SK-N-SH (cell line): ENCODE measurements at regions not wholly inside any gene's neighbourhood (a gene's known extent, or its start where the extent isn't known, plus 50 kb on each side); places are given as distances from the start of the nearest gene placed in this dataset.

Experiments
- CTCF ChIA-PET: fragments of 300-600, 350-600 bp; formaldehyde crosslinking; extraction: SDS; loops from one replicate; lab custom pipeline; 2021; lab: Yijun Ruan, JAX
- POLR2A ChIA-PET: fragments of 350-600 bp; sonication (Branson Sonifier 250); formaldehyde crosslinking; extraction: SDS; loops from one replicate; lab custom pipeline; 2020; ENCODE audit warnings: antibody characterized with exemption, inconsistent platforms; lab: Yijun Ruan, JAX
- DNase-seq: peaks from one replicate; pipeline ENCODE4 v3.0.0; 2012
- H2AFZ ChIP-seq: fragments of 200-600 bp; sonication (generic); 2 replicates; pipeline ENCODE4 v1.8.1; 2016; ENCODE audit warnings: antibody characterized with exemption, mild to moderate bottlenecking, low read depth
- H3F3A ChIP-seq: fragments of 200-600 bp; sonication (generic); replicated peaks from 2 replicates; pipeline ENCODE3; 2016; ENCODE audit warnings: antibody characterized with exemption, mild to moderate bottlenecking; ENCODE audit not compliant: insufficient read depth
- H3K27ac ChIP-seq, 2 experiments: fragments of 200-500 bp in 1 of 2; fragments of 200-600 bp in 1 of 2; sonication (Bioruptor generic) in 1 of 2; sonication (generic), shearing (Covaris generic) in 1 of 2; 2 replicates each; pipeline versions ENCODE4 v1.5.1 to v1.6.1; 2014 to 2016; ENCODE audit warnings: low read depth in 2 of 2, inconsistent platforms in 1 of 2, low read length in 1 of 2, mild to moderate bottlenecking in 1 of 2, mixed read lengths in 1 of 2
- H3K27me3 ChIP-seq: fragments of 200-600 bp; sonication (generic), shearing (Covaris generic); 2 replicates; pipeline ENCODE4 v1.6.1; 2016; ENCODE audit warnings: mixed run types; ENCODE audit not compliant: insufficient read depth
- H3K36me3 ChIP-seq, 2 experiments: fragments of 200-500 bp in 1 of 2; fragments of 200-600 bp in 1 of 2; sonication (Bioruptor generic) in 1 of 2; sonication (generic) in 1 of 2; replicated peaks in 1 of 2; 2 replicates each; pipeline versions ENCODE3 to v1.5.1; 2014 to 2016; ENCODE audit warnings: low read length in 1 of 2, mild to moderate bottlenecking in 1 of 2; ENCODE audit not compliant: insufficient read depth in 2 of 2, control insufficient read depth in 1 of 2
- H3K4me1 ChIP-seq, 2 experiments: fragments of 200-500 bp in 1 of 2; fragments of 200-600 bp in 1 of 2; sonication (Bioruptor generic) in 1 of 2; sonication (generic), shearing (Covaris generic) in 1 of 2; 2 replicates each; pipeline versions ENCODE4 v1.5.1 to v1.6.1; 2014 to 2016; ENCODE audit warnings: low read depth in 1 of 2, low read length in 1 of 2, mixed run types in 1 of 2; ENCODE audit not compliant: insufficient read depth in 2 of 2, control insufficient read depth in 1 of 2
- H3K4me2 ChIP-seq: fragments of 200-600 bp; sonication (generic), shearing (Covaris generic); 2 replicates; pipeline ENCODE4 v1.6.1; 2017; ENCODE audit warnings: mixed run types
- H3K4me3 ChIP-seq, 2 experiments: fragments of 200-500 bp in 1 of 2; fragments of 200-600 bp in 1 of 2; sonication (Bioruptor generic) in 1 of 2; sonication (generic), shearing (Covaris generic) in 1 of 2; 2 replicates each; pipeline versions ENCODE4 v1.5.1 to v1.8.1; 2014 to 2016; ENCODE audit warnings: low read depth in 2 of 2, inconsistent platforms in 1 of 2, low read length in 1 of 2, mild to moderate bottlenecking in 1 of 2, mixed read lengths in 1 of 2, moderate library complexity in 1 of 2
- H3K79me2 ChIP-seq: fragments of 200-600 bp; sonication (generic); 2 replicates; pipeline ENCODE4 v1.8.1; 2017; ENCODE audit warnings: mild to moderate bottlenecking; ENCODE audit not compliant: insufficient read depth
- H3K9ac ChIP-seq: fragments of 200-600 bp; sonication (generic); 2 replicates; pipeline ENCODE4 v1.6.1; 2017; ENCODE audit warnings: mixed run types
- H3K9me2 ChIP-seq: fragments of 200-600 bp; sonication (generic); 2 replicates; pipeline ENCODE4 v1.6.1; 2017; ENCODE audit warnings: mixed run types
- H3K9me3 ChIP-seq: fragments of 200-600 bp; sonication (generic); 2 replicates; pipeline ENCODE4 v1.6.1; 2017; ENCODE audit warnings: mixed run types, mild to moderate bottlenecking, moderate library complexity
- H4K20me1 ChIP-seq: fragments of 200-600 bp; sonication (generic); 2 replicates; pipeline ENCODE4 v1.6.1; 2017; ENCODE audit warnings: mild to moderate bottlenecking, mixed run types; ENCODE audit not compliant: insufficient read depth
- ELF1 ChIP-seq: IDR thresholded peaks from 2 replicates; pipeline ENCODE4 v1.4.0; 2012
- FOSL2 ChIP-seq: IDR thresholded peaks from 2 replicates; pipeline ENCODE4 v1.4.0; 2012; ENCODE audit warnings: low read depth, mild to moderate bottlenecking, moderate library complexity, borderline replicate concordance
- FOXJ3 ChIP-seq: sonication (generic); formaldehyde crosslinking; IDR thresholded peaks from 2 replicates; pipeline ENCODE4 v1.5.1; 2020; ENCODE audit warnings: mild to moderate bottlenecking, missing genetic modification reagents
- GABPA ChIP-seq: IDR thresholded peaks from 2 replicates; pipeline ENCODE4 v1.4.0; 2012; ENCODE audit warnings: low read depth, mild to moderate bottlenecking
- GATA2 ChIP-seq: sonication (generic); formaldehyde crosslinking; IDR thresholded peaks from 2 replicates; pipeline ENCODE4 v1.5.0; 2020; ENCODE audit warnings: mild to moderate bottlenecking, missing genetic modification reagents
- MEF2A ChIP-seq: IDR thresholded peaks from 2 replicates; pipeline ENCODE4 v1.4.0; 2012; ENCODE audit warnings: low read depth, borderline replicate concordance
- NRF1 ChIP-seq: IDR thresholded peaks from 2 replicates; pipeline ENCODE4 v1.6.1; 2012; ENCODE audit warnings: low read depth, mild to moderate bottlenecking, low read length
- POLR2AphosphoS5 ChIP-seq: IDR thresholded peaks from 2 replicates; pipeline ENCODE4 v1.6.1; 2012; ENCODE audit warnings: low read depth, low read length
- RFX5 ChIP-seq: IDR thresholded peaks from 2 replicates; pipeline ENCODE4 v1.6.1; 2012; ENCODE audit warnings: mild to moderate bottlenecking, improper control_type of control experiment, low read length
- TAF1 ChIP-seq: IDR thresholded peaks from 2 replicates; pipeline ENCODE4 v1.6.1; 2012; ENCODE audit warnings: low read depth, mild to moderate bottlenecking, low read length, moderate library complexity, borderline replicate concordance
- TCF12 ChIP-seq: IDR thresholded peaks from 2 replicates; pipeline ENCODE4 v1.4.0; 2012
- WGBS: methylation state at CpG from one replicate; pipeline ENCODE4 v1.1.6; 2017; ENCODE audit warnings: low lambda C conversion rate; 5-methylcytosine and 5-hydroxymethylcytosine counted together
- TF ChIP-seq, protein P1 (sequence below): IDR thresholded peaks from 2 replicates; pipeline ENCODE4 v1.4.0; 2012; ENCODE audit warnings: low read depth, borderline replicate concordance
- TF ChIP-seq, protein P2 (sequence below): IDR thresholded peaks from 2 replicates; pipeline ENCODE4 v1.4.0; 2012; ENCODE audit warnings: low read depth
- TF ChIP-seq, protein P3 (sequence below): IDR thresholded peaks from 2 replicates; pipeline ENCODE4 v1.4.0; 2012; ENCODE audit warnings: low read depth, borderline replicate concordance
- TF ChIP-seq, protein P4 (sequence below): IDR thresholded peaks from 2 replicates; pipeline ENCODE4; 2012
- TF ChIP-seq, protein P5 (sequence below): fragments of 200-600 bp; sonication (generic); IDR thresholded peaks from 2 replicates; pipeline ENCODE4 v1.6.1; 2017; ENCODE audit warnings: antibody characterized with exemption, mild to moderate bottlenecking, moderate library complexity
- TF ChIP-seq, protein P6 (sequence below): fragments of 150-350 bp; IDR thresholded peaks from 2 replicates; pipeline ENCODE4 v1.6.1; 2017; ENCODE audit warnings: antibody characterized with exemption, low read length, low read depth, borderline replicate concordance

DNA sequence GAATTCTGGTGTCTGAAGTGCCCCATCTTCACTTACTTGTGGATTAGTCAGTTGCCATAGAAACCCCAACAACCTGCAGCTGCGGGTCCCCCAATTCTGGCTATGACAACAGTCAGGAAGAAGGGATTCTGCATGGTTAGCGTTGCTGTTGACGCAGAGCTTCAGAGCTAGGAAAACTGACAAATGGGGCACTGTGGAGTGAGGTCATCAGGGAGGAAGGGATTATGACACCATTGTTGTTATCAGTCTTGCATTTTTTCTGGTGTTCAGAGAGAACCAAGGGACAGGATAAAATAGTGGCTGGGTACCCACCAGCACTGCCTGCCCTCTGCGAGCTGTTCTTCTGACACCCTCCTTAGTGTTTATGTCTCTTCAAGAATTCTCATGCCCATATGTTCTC, 367.7 kb upstream of the ARRDC4 start:
- TF ChIP-seq, protein P1, sequence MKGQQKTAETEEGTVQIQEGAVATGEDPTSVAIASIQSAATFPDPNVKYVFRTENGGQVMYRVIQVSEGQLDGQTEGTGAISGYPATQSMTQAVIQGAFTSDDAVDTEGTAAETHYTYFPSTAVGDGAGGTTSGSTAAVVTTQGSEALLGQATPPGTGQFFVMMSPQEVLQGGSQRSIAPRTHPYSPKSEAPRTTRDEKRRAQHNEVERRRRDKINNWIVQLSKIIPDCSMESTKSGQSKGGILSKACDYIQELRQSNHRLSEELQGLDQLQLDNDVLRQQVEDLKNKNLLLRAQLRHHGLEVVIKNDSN: no peak
- TF ChIP-seq GATA2 (CRISPR knock-in tag) (no peak), FOSL2 (no peak), TCF12 (no peak), TAF1 (no peak), FOXJ3 (CRISPR knock-in tag) (no peak), ELF1 (no peak), POLR2AphosphoS5 (no peak), NRF1 (no peak), RFX5 (no peak), MEF2A (no peak), GABPA (no peak)
- TF ChIP-seq, protein P2, sequence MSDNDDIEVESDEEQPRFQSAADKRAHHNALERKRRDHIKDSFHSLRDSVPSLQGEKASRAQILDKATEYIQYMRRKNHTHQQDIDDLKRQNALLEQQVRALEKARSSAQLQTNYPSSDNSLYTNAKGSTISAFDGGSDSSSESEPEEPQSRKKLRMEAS: no peak
- TF ChIP-seq, protein P3, sequence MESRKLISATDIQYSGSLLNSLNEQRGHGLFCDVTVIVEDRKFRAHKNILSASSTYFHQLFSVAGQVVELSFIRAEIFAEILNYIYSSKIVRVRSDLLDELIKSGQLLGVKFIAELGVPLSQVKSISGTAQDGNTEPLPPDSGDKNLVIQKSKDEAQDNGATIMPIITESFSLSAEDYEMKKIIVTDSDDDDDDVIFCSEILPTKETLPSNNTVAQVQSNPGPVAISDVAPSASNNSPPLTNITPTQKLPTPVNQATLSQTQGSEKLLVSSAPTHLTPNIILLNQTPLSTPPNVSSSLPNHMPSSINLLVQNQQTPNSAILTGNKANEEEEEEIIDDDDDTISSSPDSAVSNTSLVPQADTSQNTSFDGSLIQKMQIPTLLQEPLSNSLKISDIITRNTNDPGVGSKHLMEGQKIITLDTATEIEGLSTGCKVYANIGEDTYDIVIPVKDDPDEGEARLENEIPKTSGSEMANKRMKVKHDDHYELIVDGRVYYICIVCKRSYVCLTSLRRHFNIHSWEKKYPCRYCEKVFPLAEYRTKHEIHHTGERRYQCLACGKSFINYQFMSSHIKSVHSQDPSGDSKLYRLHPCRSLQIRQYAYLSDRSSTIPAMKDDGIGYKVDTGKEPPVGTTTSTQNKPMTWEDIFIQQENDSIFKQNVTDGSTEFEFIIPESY: no peak
- TF ChIP-seq, protein P4, sequence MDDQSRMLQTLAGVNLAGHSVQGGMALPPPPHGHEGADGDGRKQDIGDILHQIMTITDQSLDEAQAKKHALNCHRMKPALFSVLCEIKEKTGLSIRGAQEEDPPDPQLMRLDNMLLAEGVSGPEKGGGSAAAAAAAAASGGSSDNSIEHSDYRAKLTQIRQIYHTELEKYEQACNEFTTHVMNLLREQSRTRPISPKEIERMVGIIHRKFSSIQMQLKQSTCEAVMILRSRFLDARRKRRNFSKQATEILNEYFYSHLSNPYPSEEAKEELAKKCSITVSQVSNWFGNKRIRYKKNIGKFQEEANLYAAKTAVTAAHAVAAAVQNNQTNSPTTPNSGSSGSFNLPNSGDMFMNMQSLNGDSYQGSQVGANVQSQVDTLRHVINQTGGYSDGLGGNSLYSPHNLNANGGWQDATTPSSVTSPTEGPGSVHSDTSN: no peak
- TF ChIP-seq, protein P5, sequence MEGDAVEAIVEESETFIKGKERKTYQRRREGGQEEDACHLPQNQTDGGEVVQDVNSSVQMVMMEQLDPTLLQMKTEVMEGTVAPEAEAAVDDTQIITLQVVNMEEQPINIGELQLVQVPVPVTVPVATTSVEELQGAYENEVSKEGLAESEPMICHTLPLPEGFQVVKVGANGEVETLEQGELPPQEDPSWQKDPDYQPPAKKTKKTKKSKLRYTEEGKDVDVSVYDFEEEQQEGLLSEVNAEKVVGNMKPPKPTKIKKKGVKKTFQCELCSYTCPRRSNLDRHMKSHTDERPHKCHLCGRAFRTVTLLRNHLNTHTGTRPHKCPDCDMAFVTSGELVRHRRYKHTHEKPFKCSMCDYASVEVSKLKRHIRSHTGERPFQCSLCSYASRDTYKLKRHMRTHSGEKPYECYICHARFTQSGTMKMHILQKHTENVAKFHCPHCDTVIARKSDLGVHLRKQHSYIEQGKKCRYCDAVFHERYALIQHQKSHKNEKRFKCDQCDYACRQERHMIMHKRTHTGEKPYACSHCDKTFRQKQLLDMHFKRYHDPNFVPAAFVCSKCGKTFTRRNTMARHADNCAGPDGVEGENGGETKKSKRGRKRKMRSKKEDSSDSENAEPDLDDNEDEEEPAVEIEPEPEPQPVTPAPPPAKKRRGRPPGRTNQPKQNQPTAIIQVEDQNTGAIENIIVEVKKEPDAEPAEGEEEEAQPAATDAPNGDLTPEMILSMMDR: no peak
- TF ChIP-seq, protein P6, sequence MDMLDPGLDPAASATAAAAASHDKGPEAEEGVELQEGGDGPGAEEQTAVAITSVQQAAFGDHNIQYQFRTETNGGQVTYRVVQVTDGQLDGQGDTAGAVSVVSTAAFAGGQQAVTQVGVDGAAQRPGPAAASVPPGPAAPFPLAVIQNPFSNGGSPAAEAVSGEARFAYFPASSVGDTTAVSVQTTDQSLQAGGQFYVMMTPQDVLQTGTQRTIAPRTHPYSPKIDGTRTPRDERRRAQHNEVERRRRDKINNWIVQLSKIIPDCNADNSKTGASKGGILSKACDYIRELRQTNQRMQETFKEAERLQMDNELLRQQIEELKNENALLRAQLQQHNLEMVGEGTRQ: no peak
- ChIA-PET POLR2A (no interaction called here), CTCF (no interaction called here)
- DNase-seq: no peak
- Histone ChIP-seq H4K20me1 (no peaks in the 10 kb centered on the region), H3K4me2 (no peak overlapping the region), H2AFZ (no peak overlapping the region), H3K27ac (no peak overlapping the region), H3F3A (no peaks in the 10 kb centered on the region), H3K4me1 (no peaks in the 10 kb centered on the region), H3K9ac (no peak overlapping the region), H3K79me2 (no peaks in the 10 kb centered on the region), H3K9me2 (no peaks in the 10 kb centered on the region; the same call in none of the 2 replicates), H3K4me3 (no peak overlapping the region), H3K36me3 (no peaks in the 10 kb centered on the region), H3K27me3 (no peaks in the 10 kb centered on the region), H3K9me3 (no peaks in the 10 kb centered on the region)
- WGBS: 25% methylated on average over 4 of the region's 4 CpGs
